ENCODE measurements at regions not wholly inside any gene's neighbourhood (a gene's known extent, or its start where the extent isn't known, plus 50 kb on each side); places are given as distances from the start of the nearest gene placed in this dataset.
A peak's percentile ranks its signal among the peaks of the same experiment; 100 is the strongest.
"Not testable (repeated sequence)": the region's sequence is repeated elsewhere in the genome, so short reads cannot be mapped to it uniquely, and the experiment has no call there.

DNA sequence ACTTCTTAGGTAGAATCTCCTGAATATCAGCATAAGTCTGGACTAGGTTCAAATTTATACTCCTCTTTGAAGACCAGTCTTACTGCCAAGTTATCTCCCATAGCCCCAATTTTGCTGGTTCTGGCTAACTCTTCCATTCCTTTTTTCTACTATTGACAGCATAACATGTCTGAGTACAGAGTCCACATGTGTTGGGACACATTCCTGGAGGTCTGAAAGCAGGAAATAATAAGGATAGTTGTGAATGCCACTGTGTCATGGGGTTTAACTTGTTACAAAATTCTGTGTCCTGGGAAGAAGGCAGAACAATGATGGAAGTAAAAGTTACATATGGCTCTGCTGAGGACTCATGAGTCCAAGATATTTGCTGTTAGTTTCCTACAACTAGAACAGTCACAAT is 57.4 kb upstream of the ZBTB20 start:
- H3K4me3 ChIP-seq (ENCODE audit: low read depth, low read length): no peak overlapping the region
- TF ChIP-seq, protein P1, sequence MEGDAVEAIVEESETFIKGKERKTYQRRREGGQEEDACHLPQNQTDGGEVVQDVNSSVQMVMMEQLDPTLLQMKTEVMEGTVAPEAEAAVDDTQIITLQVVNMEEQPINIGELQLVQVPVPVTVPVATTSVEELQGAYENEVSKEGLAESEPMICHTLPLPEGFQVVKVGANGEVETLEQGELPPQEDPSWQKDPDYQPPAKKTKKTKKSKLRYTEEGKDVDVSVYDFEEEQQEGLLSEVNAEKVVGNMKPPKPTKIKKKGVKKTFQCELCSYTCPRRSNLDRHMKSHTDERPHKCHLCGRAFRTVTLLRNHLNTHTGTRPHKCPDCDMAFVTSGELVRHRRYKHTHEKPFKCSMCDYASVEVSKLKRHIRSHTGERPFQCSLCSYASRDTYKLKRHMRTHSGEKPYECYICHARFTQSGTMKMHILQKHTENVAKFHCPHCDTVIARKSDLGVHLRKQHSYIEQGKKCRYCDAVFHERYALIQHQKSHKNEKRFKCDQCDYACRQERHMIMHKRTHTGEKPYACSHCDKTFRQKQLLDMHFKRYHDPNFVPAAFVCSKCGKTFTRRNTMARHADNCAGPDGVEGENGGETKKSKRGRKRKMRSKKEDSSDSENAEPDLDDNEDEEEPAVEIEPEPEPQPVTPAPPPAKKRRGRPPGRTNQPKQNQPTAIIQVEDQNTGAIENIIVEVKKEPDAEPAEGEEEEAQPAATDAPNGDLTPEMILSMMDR (IDR thresholded peaks at IDR 0.05; ENCODE audit: control insufficient read depth, extremely low read depth, insufficient read depth): no peak
- no peak for DNase-seq (ENCODE audit: low read depth)

DNA sequence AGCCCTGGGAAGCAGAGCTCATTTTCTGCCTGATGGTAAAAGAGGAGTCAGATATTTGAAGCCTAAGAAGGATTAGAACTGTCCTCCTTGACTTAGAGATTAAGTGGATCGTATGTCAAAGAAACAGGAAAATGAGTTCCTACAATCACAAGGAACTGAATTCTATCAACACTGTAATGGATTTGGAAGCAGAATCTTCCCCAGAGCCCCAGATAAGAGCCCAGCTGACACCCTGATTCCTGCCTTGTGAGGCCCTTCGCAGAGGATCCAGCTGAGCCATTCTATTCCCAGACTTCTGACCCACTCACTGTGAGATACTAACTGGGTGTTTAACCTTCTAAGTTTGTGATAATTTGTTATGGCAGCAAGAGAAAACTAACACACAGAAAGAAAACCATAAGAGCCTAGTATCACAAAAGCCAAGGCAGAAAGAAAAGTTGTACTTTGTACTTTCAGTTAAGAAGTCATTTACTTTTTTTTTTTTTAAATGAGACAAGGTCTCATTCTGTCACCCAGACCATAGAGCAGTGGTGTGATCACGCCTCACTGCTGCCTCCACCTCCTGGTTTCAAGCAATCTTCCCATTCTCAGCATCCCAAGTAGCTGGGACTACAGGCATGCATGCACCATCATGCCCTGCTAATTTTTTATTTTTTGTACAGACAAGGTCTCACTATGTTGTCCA is 61.1 kb upstream of the ZBTB20 start:
- TF ChIP-seq, protein P1 (IDR thresholded peaks at IDR 0.05; ENCODE audit: control insufficient read depth, extremely low read depth, insufficient read depth): no peak
- H3K4me3 ChIP-seq (ENCODE audit: low read depth, low read length): no peak overlapping the region
- no peak for DNase-seq (ENCODE audit: low read depth)

DNA sequence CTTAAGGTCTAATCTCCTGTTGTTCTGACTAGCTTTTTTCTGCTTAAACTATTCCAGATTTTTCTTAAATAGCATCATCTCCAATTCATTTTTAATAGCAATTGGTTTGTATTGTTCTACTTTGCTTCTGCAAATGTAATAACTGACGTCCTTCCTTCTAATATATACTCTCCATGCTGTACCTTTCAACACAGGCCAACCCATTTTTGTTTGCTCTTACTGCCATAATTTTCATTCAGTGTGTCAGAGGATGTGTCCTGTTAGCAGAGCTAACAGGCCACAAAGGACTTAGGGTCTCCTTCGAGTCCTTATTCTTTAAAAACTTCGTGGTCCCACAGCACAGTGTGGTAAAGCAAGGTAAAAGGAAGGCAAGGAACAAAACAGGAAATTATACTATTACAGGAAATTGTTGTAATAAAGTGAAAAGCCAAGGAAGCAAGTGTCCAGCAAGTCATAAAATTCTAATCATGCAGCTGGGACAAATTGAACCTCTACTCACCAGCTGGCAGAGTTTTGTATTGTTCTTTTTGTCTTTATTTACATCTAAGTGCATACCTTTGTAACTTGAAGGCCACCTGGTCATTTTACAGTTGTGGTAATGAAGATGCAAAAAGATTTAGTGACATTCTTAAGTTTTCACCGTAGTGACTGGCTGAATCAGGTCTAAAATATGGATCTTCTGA is 64.9 kb upstream of the ZBTB20 start:
- DNase-seq (ENCODE audit: low read depth): no peak
- TF ChIP-seq, protein P1 (IDR thresholded peaks at IDR 0.05; ENCODE audit: control insufficient read depth, extremely low read depth, insufficient read depth): no peak
- H3K4me3 ChIP-seq (ENCODE audit: low read depth, low read length): no peak overlapping the region

DNA sequence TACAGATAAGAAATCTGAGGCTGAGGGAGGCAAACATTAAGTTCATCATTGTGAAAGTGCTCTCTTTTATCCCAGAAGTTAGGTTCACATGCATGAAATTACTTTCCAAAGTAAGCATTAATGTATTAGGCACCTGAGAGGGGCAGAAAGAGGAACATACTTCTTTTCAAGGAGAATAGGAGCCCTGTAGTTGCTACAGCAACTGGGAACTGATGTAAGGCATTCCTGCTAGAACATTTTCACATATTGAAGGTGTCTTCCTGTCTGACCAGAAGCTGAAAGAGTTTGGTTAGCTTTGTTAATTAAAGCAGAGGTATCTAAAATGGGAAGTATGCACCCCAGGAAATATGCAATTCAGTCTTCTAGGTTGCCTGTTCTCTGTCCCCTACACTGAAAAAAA is 65.5 kb upstream of the ZBTB20 start:
- H3K4me3 ChIP-seq (ENCODE audit: low read depth, low read length): no peak overlapping the region
- TF ChIP-seq, protein P1 (IDR thresholded peaks at IDR 0.05; ENCODE audit: control insufficient read depth, extremely low read depth, insufficient read depth): no peak
- DNase-seq (ENCODE audit: low read depth): no peak

DNA sequence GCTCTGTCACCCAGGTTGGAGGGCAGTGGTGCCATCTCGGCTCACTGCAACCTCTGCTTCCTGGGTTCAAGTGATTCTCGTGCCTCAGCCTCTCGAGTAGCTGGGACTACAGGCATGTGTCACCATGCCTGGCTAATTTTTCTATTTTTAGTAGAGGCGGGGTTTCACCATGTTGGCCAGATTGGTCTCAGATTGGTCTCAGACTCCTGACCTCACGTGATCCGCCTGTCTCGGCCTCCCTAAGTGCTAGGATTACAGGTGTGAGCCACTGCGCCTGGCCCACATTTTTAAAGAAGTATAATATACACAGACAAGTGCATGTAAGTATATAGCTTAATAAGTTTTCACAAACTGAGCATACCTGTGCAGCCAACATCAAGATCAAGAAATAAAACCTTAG is 66.0 kb upstream of the ZBTB20 start:
- not testable (repeated sequence) for H3K4me3 ChIP-seq (ENCODE audit: low read depth, low read length); DNase-seq (ENCODE audit: low read depth)

DNA sequence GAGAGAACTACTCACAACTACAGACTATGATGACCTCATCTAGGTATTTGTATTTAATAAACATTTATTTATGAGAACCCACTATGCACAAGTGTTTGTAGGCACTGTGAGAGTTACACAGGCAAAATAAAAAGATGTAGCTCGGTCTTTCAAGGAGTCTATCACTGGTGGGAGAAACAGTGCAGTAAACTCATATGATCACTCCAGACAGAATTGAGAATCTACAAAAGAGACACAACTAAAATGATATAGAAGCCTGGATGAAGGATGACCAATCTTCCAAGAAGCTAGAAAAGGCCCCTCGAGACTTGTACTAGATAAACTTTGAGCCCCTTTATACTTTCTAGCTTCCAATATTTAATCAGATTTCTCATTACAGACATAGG is 70.2 kb upstream of the ZBTB20 start:
- no peak overlapping the region for H3K4me3 ChIP-seq (ENCODE audit: low read depth, low read length)
- TF ChIP-seq, protein P1 (IDR thresholded peaks at IDR 0.05; ENCODE audit: control insufficient read depth, extremely low read depth, insufficient read depth): no peak
- no peak for DNase-seq (ENCODE audit: low read depth)

DNA sequence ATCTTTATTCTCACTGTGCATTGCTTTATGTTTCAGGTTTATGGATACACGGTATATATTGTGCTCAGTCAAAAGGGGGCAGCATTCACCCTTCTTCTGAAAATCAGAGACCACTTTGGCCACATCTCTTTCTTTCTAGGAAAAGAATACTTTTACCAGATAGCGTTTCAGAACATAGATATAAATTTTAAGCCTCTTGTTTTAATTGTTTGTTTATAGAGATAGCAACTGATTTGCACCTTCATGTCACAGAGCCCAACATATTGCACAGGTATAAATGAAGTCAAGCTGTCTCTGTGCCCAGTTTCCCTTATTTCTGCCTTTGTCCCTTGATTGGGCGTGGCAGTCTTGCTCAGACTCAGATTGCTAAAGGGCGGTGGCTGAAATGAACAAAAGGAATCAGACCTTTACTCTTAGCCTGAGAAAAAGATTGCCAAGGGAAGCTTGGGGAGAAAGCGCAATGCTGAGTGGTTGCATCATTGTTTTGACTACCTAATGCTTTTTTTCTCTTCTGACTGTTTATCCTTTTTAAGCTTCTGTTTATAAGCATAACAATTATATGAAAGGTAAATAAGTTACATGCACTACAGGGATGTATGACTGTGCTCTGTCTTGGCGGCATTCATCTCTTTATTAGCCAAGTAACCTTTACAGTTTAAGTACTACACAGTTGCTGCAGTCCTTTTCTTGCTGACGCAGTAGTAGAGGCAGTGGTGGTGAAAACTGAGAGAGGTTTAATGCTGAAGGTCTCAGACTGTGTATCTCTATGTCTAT is 70.8 kb upstream of the ZBTB20 start:
- DNase-seq (ENCODE audit: low read depth): no peak

More for the DNA sequence above, 70.8 kb upstream of the ZBTB20 start:
- no peak overlapping the region for H3K4me3 ChIP-seq (ENCODE audit: low read depth, low read length)
- TF ChIP-seq, protein P1 (IDR thresholded peaks at IDR 0.05; ENCODE audit: control insufficient read depth, extremely low read depth, insufficient read depth): peak; percentile 77
